B cell (primary cell): ENCODE measurements at regions not wholly inside any gene's neighbourhood (a gene's known extent, or its start where the extent isn't known, plus 50 kb on each side); places are given as distances from the start of the nearest gene placed in this dataset.

Experiments
- ATAC-seq: fragments of 200-7000 bp; cut with Tn5 transposase; one replicate; pipeline ENCODE4 v1.10.0; 2021; ENCODE audit warnings: low read depth, mild to moderate bottlenecking, moderate number of reproducible peaks, moderate library complexity
- CTCF ChIA-PET: fragments of 350-600 bp; sonication (Branson Sonifier 250); formaldehyde crosslinking; loops from one replicate; lab custom pipeline; 2021; ENCODE audit warnings: antibody characterized with exemption, inconsistent platforms; lab: Charles Lee
- POLR2A ChIA-PET: fragments of 350-600 bp; sonication (Branson Sonifier 250); formaldehyde crosslinking; loops from one replicate; lab custom pipeline; 2021; ENCODE audit warnings: antibody characterized with exemption; lab: Charles Lee
- DNase-seq: peaks from one replicate; pipeline ENCODE4 v3.0.0; 2013
- H2AFZ ChIP-seq: 2 replicates; pipeline ENCODE4 v1.6.1; 2012; ENCODE audit warnings: mild to moderate bottlenecking, low read depth, low read length; ENCODE audit not compliant: insufficient read depth, poor library complexity, severe bottlenecking
- H3K27ac ChIP-seq, 2 donors: 1 replicate in 1 of 2; 2 replicates in 1 of 2; pipeline ENCODE4 v1.5.1; 2012 to 2013; ENCODE audit warnings: low read length in 2 of 2, mild to moderate bottlenecking in 2 of 2, moderate library complexity in 1 of 2
- H3K27me3 ChIP-seq, 4 experiments: fragments of 200-600 bp in 1 of 4; sonication (generic) in 1 of 4; replicated peaks in 1 of 4; 1 replicate in 2 of 4; 2 replicates in 2 of 4; pipeline versions ENCODE4 v1.6.1 to v1.7.0; 2013 to 2016; ENCODE audit warnings: low read length in 3 of 4, mild to moderate bottlenecking in 2 of 4, mixed read lengths in 1 of 4, moderate library complexity in 1 of 4; ENCODE audit not compliant: insufficient read depth in 4 of 4, control insufficient read depth in 3 of 4; ENCODE audit errors: control extremely low read depth in 1 of 4
- H3K36me3 ChIP-seq, 2 experiments: replicated peaks in 1 of 2; 1 replicate in 1 of 2; 2 replicates in 1 of 2; pipeline versions ENCODE4 v1.6.1 to v1.7.1; 2013; ENCODE audit warnings: low read length in 1 of 2; ENCODE audit not compliant: insufficient read depth in 2 of 2, control insufficient read depth in 1 of 2; ENCODE audit errors: control extremely low read depth in 1 of 2, extremely low read depth in 1 of 2
- H3K4me1 ChIP-seq, 2 donors: fragments of 200-600 bp in 1 of 2; sonication (generic) in 1 of 2; 1 replicate in 1 of 2; 2 replicates in 1 of 2; pipeline versions ENCODE4 v1.5.1 to v1.6.1; 2013 to 2017; ENCODE audit warnings: low read length in 2 of 2; ENCODE audit not compliant: control insufficient read depth in 2 of 2, insufficient read depth in 2 of 2
- H3K4me2 ChIP-seq: replicated peaks from 2 replicates; pipeline ENCODE3; 2012; ENCODE audit warnings: mild to moderate bottlenecking, low read depth, low read length; ENCODE audit not compliant: poor library complexity, severe bottlenecking
- H3K4me3 ChIP-seq, 5 experiments: fragments of 200-600 bp in 1 of 5; sonication (generic) in 1 of 5; 1 replicate in 3 of 5; 2 replicates in 2 of 5; pipeline versions ENCODE4 v1.5.1 to v1.7.0; 2011 to 2016; ENCODE audit warnings: low read length in 4 of 5, mild to moderate bottlenecking in 4 of 5, low read depth in 2 of 5, control low read depth in 1 of 5, moderate library complexity in 1 of 5; ENCODE audit not compliant: insufficient read depth in 1 of 5; ENCODE audit errors: control extremely low read depth in 1 of 5, extremely low read depth in 1 of 5
- H3K79me2 ChIP-seq: fragments of 200-600 bp; sonication (generic); one replicate; pipeline ENCODE4 v1.6.0; 2016; ENCODE audit warnings: low read length; ENCODE audit not compliant: control insufficient read depth, insufficient read depth
- H3K9ac ChIP-seq: fragments of 200-600 bp; sonication (generic); 2 replicates; pipeline ENCODE4 v1.6.1; 2017; ENCODE audit warnings: mild to moderate bottlenecking, low read length, moderate library complexity
- H3K9me3 ChIP-seq, 3 donors: one replicate each; pipeline versions ENCODE4 v1.6.1 to v1.7.1; 2013; ENCODE audit warnings: low read length in 2 of 3; ENCODE audit not compliant: control insufficient read depth in 2 of 3, insufficient read depth in 1 of 3; ENCODE audit errors: control extremely low read depth in 1 of 3
- H4K20me1 ChIP-seq: 2 replicates; pipeline ENCODE4 v1.6.0; 2012; ENCODE audit warnings: mild to moderate bottlenecking, low read length; ENCODE audit not compliant: insufficient read depth, control insufficient read depth, poor library complexity, severe bottlenecking
- H3K27ac Mint-ChIP-seq: one replicate; pipeline ENCODE4 v1.8.0; 2021; ENCODE audit warnings: mixed read lengths
- H3K27me3 Mint-ChIP-seq: one replicate; pipeline ENCODE4 v1.8.0; 2021; ENCODE audit warnings: mixed read lengths
- H3K4me1 Mint-ChIP-seq: one replicate; pipeline ENCODE4 v1.8.0; 2021; ENCODE audit warnings: mixed read lengths
- H3K4me3 Mint-ChIP-seq: one replicate; pipeline ENCODE4 v1.8.0; 2021; ENCODE audit warnings: mixed read lengths
- H3K9me3 Mint-ChIP-seq: one replicate; pipeline ENCODE4 v1.8.0; 2022; ENCODE audit warnings: mixed read lengths; ENCODE audit not compliant: insufficient read depth
- EZH2 ChIP-seq: IDR thresholded peaks from 2 replicates; pipeline ENCODE4 v1.6.1; 2012; ENCODE audit warnings: borderline replicate concordance, low read depth, mild to moderate bottlenecking, moderate library complexity, low read length; ENCODE audit not compliant: insufficient read depth, poor library complexity, severe bottlenecking
- WGBS: methylation state at CpG from one replicate; pipeline ENCODE4 v1.1.5; 2013; ENCODE audit warnings: missing lambda C conversion rate; ENCODE audit not compliant: insufficient coverage; 5-methylcytosine and 5-hydroxymethylcytosine counted together
- intact Hi-C: fragments of 100-400 bp; cut with micrococcal nuclease; formaldehyde crosslinking; loops from one replicate; pipeline ENCODE4 v1.10.0; 2022
- TF ChIP-seq, protein P1 (sequence below): fragments of 200-600 bp; IDR thresholded peaks from one replicate; pipeline ENCODE4 v1.8.0; 2022; ENCODE audit warnings: antibody characterized with exemption, mild to moderate bottlenecking

DNA sequence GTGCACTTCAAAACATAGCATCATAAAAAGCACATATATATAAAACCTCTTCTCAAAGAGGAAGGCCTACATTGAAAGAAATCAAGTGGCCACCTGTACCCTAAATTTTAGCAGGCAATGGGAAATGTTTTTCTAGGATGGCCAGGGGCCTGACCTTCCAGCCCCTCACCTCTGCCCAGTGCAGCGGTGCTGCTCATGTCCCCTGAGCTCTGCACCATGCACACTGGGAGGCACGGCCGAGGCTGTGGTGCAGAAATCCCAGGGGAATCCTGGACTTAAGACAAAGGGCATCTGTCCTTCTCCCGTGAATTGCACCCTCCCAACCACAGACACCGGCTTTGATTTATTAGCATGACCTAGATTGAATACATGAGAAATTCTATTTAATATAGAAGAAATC, 551.4 kb downstream of the GLRX3 start:
- H3K27me3 Mint-ChIP-seq, result no peaks in the 10 kb centered on the region
- Histone ChIP-seq H3K9me3 (peaks cover 0 to 18% (median 3%) of the 10 kb centered on the region in 3 donors), H3K4me3 (no peak overlapping the region), H3K4me2 (no peak overlapping the region), H3K36me3 (no peaks in the 10 kb centered on the region), H3K4me1 (no peaks in the 10 kb centered on the region), H3K27ac (no peak overlapping the region), H2AFZ (no peak overlapping the region), H3K27me3 (no peaks in the 10 kb centered on the region), H3K9ac (no peak overlapping the region), H3K79me2 (no peaks in the 10 kb centered on the region), H4K20me1 (no peaks in the 10 kb centered on the region)
- ATAC-seq, result no peak
- H3K4me3 Mint-ChIP-seq, result no peak overlapping the region
- ChIA-PET POLR2A (no interaction called here), CTCF (no interaction called here)
- no peak for DNase-seq
- no peaks in the 10 kb centered on the region for H3K4me1 Mint-ChIP-seq
- peaks cover 12% of the 10 kb centered on the region for H3K9me3 Mint-ChIP-seq
- 79% methylated on average over 3 of the region's 5 CpGs for WGBS
- intact Hi-C loops, result no loop called here
- no peak overlapping the region for H3K27ac Mint-ChIP-seq
- TF ChIP-seq, protein P1, sequence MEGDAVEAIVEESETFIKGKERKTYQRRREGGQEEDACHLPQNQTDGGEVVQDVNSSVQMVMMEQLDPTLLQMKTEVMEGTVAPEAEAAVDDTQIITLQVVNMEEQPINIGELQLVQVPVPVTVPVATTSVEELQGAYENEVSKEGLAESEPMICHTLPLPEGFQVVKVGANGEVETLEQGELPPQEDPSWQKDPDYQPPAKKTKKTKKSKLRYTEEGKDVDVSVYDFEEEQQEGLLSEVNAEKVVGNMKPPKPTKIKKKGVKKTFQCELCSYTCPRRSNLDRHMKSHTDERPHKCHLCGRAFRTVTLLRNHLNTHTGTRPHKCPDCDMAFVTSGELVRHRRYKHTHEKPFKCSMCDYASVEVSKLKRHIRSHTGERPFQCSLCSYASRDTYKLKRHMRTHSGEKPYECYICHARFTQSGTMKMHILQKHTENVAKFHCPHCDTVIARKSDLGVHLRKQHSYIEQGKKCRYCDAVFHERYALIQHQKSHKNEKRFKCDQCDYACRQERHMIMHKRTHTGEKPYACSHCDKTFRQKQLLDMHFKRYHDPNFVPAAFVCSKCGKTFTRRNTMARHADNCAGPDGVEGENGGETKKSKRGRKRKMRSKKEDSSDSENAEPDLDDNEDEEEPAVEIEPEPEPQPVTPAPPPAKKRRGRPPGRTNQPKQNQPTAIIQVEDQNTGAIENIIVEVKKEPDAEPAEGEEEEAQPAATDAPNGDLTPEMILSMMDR, result no peak
- no peak for TF ChIP-seq EZH2

DNA sequence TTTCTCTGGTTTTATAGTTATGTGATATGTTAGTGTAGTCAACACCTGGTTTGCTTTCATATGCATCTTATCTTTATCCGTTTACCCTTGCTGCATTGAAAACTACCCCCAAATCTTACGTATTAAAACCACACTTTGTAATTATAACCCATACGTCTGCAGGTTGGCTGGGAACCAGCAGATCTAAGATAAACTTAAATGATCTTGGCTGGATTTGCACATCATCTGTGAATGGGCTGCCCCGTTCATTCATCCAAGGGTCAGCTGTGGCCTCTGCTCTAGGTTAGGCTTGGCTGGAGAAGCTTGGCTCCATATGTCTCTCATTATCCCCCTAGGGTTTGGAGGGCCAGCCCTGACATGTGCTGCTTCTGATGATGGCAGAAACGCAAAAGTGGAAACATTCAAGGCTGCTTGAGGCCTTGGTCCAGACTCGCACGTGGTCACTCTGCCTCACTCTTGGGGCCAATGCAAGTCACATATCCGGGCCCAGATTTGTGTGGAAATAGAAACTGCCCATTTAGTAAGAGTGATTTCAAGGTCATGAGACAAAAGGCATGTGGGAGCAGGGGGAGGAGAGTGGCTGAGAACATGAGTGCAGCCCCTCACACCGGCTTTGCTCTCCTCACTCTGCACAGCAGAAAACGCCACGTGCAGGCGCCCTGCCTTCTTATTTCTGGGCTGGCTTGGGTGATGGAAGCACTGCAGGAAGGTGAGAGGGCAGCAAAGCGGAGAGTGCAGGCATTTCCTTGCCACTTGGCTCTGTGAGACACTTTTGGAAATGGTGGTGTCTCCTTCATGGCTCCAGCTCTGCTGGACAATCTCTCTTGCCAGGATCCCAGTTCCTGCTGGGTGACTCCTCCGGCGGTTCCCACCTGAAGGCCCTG, 553.8 kb downstream of the GLRX3 start:
- Histone ChIP-seq H3K4me3 (no peak overlapping the region), H3K36me3 (no peaks in the 10 kb centered on the region), H3K9me3 (peaks cover 0 to 11% (median 3%) of the 10 kb centered on the region in 3 donors), H2AFZ (no peak overlapping the region), H3K9ac (no peak overlapping the region), H3K27me3 (no peaks in the 10 kb centered on the region), H3K27ac (no peak overlapping the region), H3K4me1 (no peaks in the 10 kb centered on the region), H3K4me2 (no peak overlapping the region), H3K79me2 (no peaks in the 10 kb centered on the region), H4K20me1 (no peaks in the 10 kb centered on the region)
- Mint-ChIP-seq H3K4me3 (no peak overlapping the region), H3K27ac (no peak overlapping the region), H3K4me1 (no peaks in the 10 kb centered on the region), H3K27me3 (no peaks in the 10 kb centered on the region), H3K9me3 (peaks cover 8% of the 10 kb centered on the region)
- no peak for TF ChIP-seq EZH2
- TF ChIP-seq, protein P1, result no peak
- POLR2A ChIA-PET, result no interaction called here
- CTCF ChIA-PET, result no interaction called here
- ATAC-seq, result no peak
- intact Hi-C loops, result no loop called here
- WGBS, result 91% methylated on average over 14 of the region's 15 CpGs
- no peak for DNase-seq
